ENCODE measurements at regions not wholly inside any gene's neighbourhood (a gene's known extent, or its start where the extent isn't known, plus 50 kb on each side); places are given as distances from the start of the nearest gene placed in this dataset.

- no peak for TF ChIP-seq CTCF (conservative IDR thresholded peaks at IDR 0.05)
- no peak overlapping the region for H3K27ac ChIP-seq
These were observed 371.7 kb downstream of the SNAPC1 start for GRCh38 chr14:62133776-62134550.

- no peak overlapping the region for H3K27ac ChIP-seq
- no peak for TF ChIP-seq CTCF (conservative IDR thresholded peaks at IDR 0.05)
These were observed 376.4 kb downstream of the SNAPC1 start for GRCh38 chr14:62138593-62138992.

DNA sequence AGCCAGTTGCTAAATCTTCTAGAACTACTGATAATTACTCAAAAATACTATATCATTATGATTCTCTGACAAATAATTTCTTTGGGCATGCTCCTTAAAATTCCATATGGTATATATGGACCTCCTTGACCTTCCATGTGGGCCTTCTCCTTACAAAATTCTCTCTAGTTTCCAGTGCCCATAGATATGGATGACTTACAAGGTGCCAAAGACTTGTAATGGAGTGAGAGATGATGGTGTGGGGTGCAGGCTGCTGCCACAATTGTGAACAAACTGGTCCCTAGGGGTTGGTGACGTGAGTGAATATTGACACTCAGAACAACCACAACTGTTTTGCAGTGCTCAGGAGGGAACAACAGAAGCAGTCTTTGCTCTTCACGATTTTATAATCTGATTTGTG, 378.9 kb downstream of the SNAPC1 start:
- no peak overlapping the region for H3K27ac ChIP-seq
- TF ChIP-seq CTCF (conservative IDR thresholded peaks at IDR 0.05), result no peak

DNA sequence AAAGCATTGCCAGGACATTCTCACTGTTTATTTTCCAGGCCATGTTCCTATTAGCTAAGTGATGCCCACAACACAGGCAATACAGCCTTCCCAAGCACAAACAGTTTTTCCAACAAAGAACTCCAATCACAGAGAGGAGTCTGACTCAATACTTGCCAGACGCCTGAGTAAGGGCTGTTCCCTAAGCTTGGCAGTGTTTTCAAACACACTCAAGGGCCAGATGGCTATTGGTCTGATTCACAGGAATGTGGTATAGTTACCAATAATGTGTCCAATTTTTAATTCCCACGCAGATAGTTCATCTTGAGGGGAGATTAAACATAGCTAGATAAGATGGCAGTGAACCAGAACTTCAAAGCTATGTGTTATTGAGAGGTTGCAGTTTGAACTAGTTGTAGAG, 381.0 kb downstream of the SNAPC1 start:
- no peak for TF ChIP-seq CTCF (conservative IDR thresholded peaks at IDR 0.05)
- no peak overlapping the region for H3K27ac ChIP-seq

DNA sequence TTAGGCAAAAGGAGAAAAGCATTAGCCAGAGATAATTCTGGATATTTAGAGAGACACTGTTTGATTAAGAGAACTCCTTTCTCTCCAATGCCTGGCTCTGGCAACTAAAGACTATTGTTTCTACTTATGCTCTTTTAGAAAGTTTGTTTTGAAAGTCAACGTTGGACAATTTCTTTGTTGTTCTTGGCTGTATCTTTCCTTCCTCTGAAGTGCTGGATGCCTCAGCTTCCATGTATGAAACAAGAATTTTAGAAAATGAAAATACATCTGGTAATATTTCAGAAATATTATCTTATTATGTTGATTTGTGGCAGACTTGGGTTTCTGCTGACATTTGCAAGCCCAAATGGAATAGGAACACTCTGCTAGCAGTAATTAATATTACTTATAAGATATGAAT, 382.6 kb downstream of the SNAPC1 start:
- TF ChIP-seq CTCF (conservative IDR thresholded peaks at IDR 0.05), result no peak
- H3K27ac ChIP-seq, result no peak overlapping the region

DNA sequence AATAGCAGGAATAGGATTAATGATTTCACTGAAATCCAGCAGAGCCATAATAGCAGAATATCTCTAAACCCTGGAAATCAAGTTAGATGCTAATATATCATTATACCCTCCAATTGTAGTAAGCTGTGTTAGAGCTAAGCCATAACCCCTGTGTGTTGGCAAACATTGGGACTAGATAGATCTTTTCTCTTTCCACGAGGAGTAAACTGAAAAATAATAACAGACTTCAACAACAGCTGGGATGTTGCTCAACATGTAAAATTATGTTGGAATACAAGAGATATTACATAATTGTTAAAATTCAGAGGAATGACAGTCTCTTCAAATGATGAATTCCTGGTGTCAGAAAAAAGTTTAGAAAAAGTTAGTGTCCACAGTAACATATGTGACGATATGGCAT, 383.8 kb downstream of the SNAPC1 start:
- TF ChIP-seq CTCF (conservative IDR thresholded peaks at IDR 0.05), result no peak
- H3K27ac ChIP-seq, result no peak overlapping the region

- TF ChIP-seq CTCF (conservative IDR thresholded peaks at IDR 0.05), result no peak
- H3K27ac ChIP-seq, result no peak overlapping the region
These were observed 393.8 kb downstream of the SNAPC1 start for GRCh38 chr14:62156052-62156451.

Measured in VCaP (cell line).